Endothelial cell of umbilical vein (primary cell): ENCODE measurements at regions not wholly inside any gene's neighbourhood (a gene's known extent, or its start where the extent isn't known, plus 50 kb on each side); places are given as distances from the start of the nearest gene placed in this dataset.

ENCODE experiments used
- BruUV-seq: library from RNA; stranded (reverse); fragments of 400-500 nt; replicated peaks from 2 replicates; lab custom pipeline; 2021; lab: Mats Ljungman, UMichigan
- CTCF ChIA-PET: fragments of 300-600, 350-600 bp; sonication (Branson Sonifier 250); formaldehyde crosslinking; loops from one replicate; lab custom pipeline; 2021; ENCODE audit warnings: antibody characterized with exemption, inconsistent platforms; lab: Charles Lee
- POLR2A ChIA-PET: fragments of 300-600, 350-600 bp; sonication (Branson Sonifier 250); formaldehyde crosslinking; loops from one replicate; lab custom pipeline; 2021; ENCODE audit warnings: antibody characterized with exemption, inconsistent platforms; lab: Charles Lee
- DNase-seq: peaks from one replicate; pipeline ENCODE4 v3.0.0-alpha.2; 2011; ENCODE audit warnings: low read depth, low spot score
- FAIRE-seq: peaks from 2 replicates; lab custom pipeline; 2011; peaks lifted over from hg19 to GRCh38; lab: Jason Lieb, UNC
- H2AFZ ChIP-seq: 2 replicates; pipeline ENCODE4 v1.6.0; 2012; ENCODE audit warnings: low read depth, low read length, control low read depth, inconsistent platforms
- H3K27ac ChIP-seq: 2 replicates; pipeline ENCODE4 v1.5.1; 2011; ENCODE audit warnings: low read depth, mild to moderate bottlenecking, control low read depth, low read length, moderate library complexity; ENCODE audit not compliant: insufficient read depth
- H3K27me3 ChIP-seq, 2 experiments: 2 replicates each; pipeline versions ENCODE4 v1.6.0 to v1.6.1; 2011; ENCODE audit warnings: low read length in 2 of 2, mixed read lengths in 1 of 2; ENCODE audit not compliant: control insufficient read depth in 2 of 2, insufficient read depth in 2 of 2
- H3K36me3 ChIP-seq, 2 experiments: 2 replicates in 1 of 2; 3 replicates in 1 of 2; pipeline ENCODE4 v1.5.1; 2011; ENCODE audit warnings: low read length in 2 of 2, mild to moderate bottlenecking in 1 of 2, moderate library complexity in 1 of 2; ENCODE audit not compliant: control insufficient read depth in 2 of 2, insufficient read depth in 2 of 2; ENCODE audit errors: extremely low read depth in 1 of 2
- H3K4me1 ChIP-seq: 3 replicates; pipeline ENCODE4 v1.5.1; 2011; ENCODE audit warnings: mild to moderate bottlenecking, low read length; ENCODE audit not compliant: control insufficient read depth, insufficient read depth; ENCODE audit errors: extremely low read depth
- H3K4me2 ChIP-seq: 2 replicates; pipeline ENCODE4 v1.6.1; 2011; ENCODE audit warnings: low read length, control low read depth, mixed read lengths; ENCODE audit not compliant: insufficient read depth
- H3K4me3 ChIP-seq, 3 experiments: fragments of 200-600 bp in 1 of 3; sonication (generic), shearing (Covaris generic) in 1 of 3; replicated peaks in 1 of 3; 2 replicates each; pipeline ENCODE4 v1.5.1; 2011 to 2016; ENCODE audit warnings: control low read depth in 3 of 3, low read length in 3 of 3, mild to moderate bottlenecking in 2 of 3, inconsistent platforms in 1 of 3, low read depth in 1 of 3, moderate library complexity in 1 of 3; ENCODE audit not compliant: insufficient read depth in 1 of 3
- H3K79me2 ChIP-seq: 2 replicates; pipeline ENCODE4 v1.6.0; 2012; ENCODE audit warnings: low read length, inconsistent platforms; ENCODE audit not compliant: control insufficient read depth, insufficient read depth
- H3K9ac ChIP-seq: replicated peaks from 2 replicates; pipeline ENCODE3; 2011; ENCODE audit warnings: low read length, control low read depth; ENCODE audit not compliant: insufficient read depth; ENCODE audit errors: extremely low read depth
- H3K9me1 ChIP-seq: replicated peaks from 3 replicates; pipeline ENCODE4 v1.6.0; 2011; ENCODE audit warnings: mild to moderate bottlenecking, low read length; ENCODE audit not compliant: control insufficient read depth, insufficient read depth; ENCODE audit errors: extremely low read depth
- H3K9me3 ChIP-seq: replicated peaks from 2 replicates; pipeline ENCODE4 v1.5.1; 2012; ENCODE audit warnings: low read length, inconsistent platforms; ENCODE audit not compliant: control insufficient read depth, insufficient read depth
- H4K20me1 ChIP-seq: replicated peaks from 2 replicates; pipeline ENCODE3; 2011; ENCODE audit warnings: mild to moderate bottlenecking, low read length; ENCODE audit not compliant: control insufficient read depth, insufficient read depth; ENCODE audit errors: extremely low read depth
- CTCF ChIP-seq, 2 donors: IDR thresholded peaks; 1 replicate in 1 of 2; 2 replicates in 1 of 2; pipeline ENCODE4 v1.5.1; 2011; ENCODE audit warnings: low read length in 2 of 2, mild to moderate bottlenecking in 2 of 2, moderate library complexity in 2 of 2, control low read depth in 1 of 2, inconsistent platforms in 1 of 2, low read depth in 1 of 2; ENCODE audit not compliant: insufficient read depth in 1 of 2; ENCODE audit errors: extremely low read depth in 1 of 2
- EZH2 ChIP-seq: IDR thresholded peaks from 2 replicates; pipeline ENCODE4 v1.6.1; 2012; ENCODE audit warnings: borderline replicate concordance, low read depth, mild to moderate bottlenecking, moderate library complexity, low read length, inconsistent platforms; ENCODE audit not compliant: severe bottlenecking
- FOS ChIP-seq: IDR thresholded peaks from 2 replicates; pipeline ENCODE4 v1.6.1; 2011; ENCODE audit warnings: mild to moderate bottlenecking, low read length, moderate library complexity, borderline replicate concordance; ENCODE audit not compliant: insufficient read depth
- GATA2 ChIP-seq: IDR thresholded peaks from 2 replicates; pipeline ENCODE4 v1.7.0; 2011; ENCODE audit warnings: low read depth, mild to moderate bottlenecking, moderate library complexity, mixed read lengths, low read length; ENCODE audit not compliant: insufficient read length, insufficient read depth
- JUN ChIP-seq: IDR thresholded peaks from 2 replicates; pipeline ENCODE4 v1.6.1; 2011; ENCODE audit warnings: borderline replicate concordance, low read depth; ENCODE audit not compliant: insufficient read length, insufficient read depth
- MAX ChIP-seq: IDR thresholded peaks from 2 replicates; pipeline ENCODE4 v1.6.1; 2011; ENCODE audit not compliant: insufficient read depth, insufficient read length
- MYC ChIP-seq: IDR thresholded peaks from one replicate; pipeline ENCODE4 v1.6.1; 2011; ENCODE audit warnings: mild to moderate bottlenecking, low read depth, low read length
- POLR2A ChIP-seq: IDR thresholded peaks from 2 replicates; pipeline ENCODE4 v1.6.1; 2012; ENCODE audit warnings: low read depth, mild to moderate bottlenecking, control low read depth, low read length
- POLR2AphosphoS5 ChIP-seq: IDR thresholded peaks from 2 replicates; pipeline ENCODE4 v1.6.1; 2012; ENCODE audit warnings: low read depth, mild to moderate bottlenecking, control low read depth, low read length, moderate library complexity; ENCODE audit not compliant: insufficient read depth
- dilution Hi-C: fragments of 300-500 bp; cut with MboI; formaldehyde crosslinking; loops from one replicate; pipeline ENCODE4 v1.15.0; 2019; ENCODE audit warnings: low sequenced_read_pairs; ENCODE audit not compliant: extremely low pct_ligation_motif_present
- intact Hi-C: fragments of 100-400 bp; cut with micrococcal nuclease; formaldehyde crosslinking; loops from one replicate; pipeline ENCODE4 v1.10.0; 2022

GRCh38 chr1:63009421-63009820, 225.5 kb downstream of the ATG4C start:
- no peaks in the 10 kb centered on the region for H3K4me1 ChIP-seq
- H3K4me3 ChIP-seq, result no peak overlapping the region
- ChIA-PET CTCF (no interaction called here), POLR2A (no interaction called here)
- no peaks in the 10 kb centered on the region for H3K9me1 ChIP-seq
- no peaks in the 10 kb centered on the region for H3K9me3 ChIP-seq
- no peaks in the 10 kb centered on the region for H3K36me3 ChIP-seq
- no peak for DNase-seq
- H3K9ac ChIP-seq, result no peak overlapping the region
- no peak for FAIRE-seq
- H4K20me1 ChIP-seq, result no peaks in the 10 kb centered on the region
- no peaks in the 10 kb centered on the region for H3K79me2 ChIP-seq
- intact Hi-C loops (loop anchor here (10.0 kb wide), 1 partner anchor 545 kb away; no protein-coding TSS in a partner anchor), dilution Hi-C loops (no loop called here)
- TF ChIP-seq MYC (no peak), CTCF (IDR thresholded peaks at IDR 0.05; ENCODE audit: extremely low read depth in 1 of 2, insufficient read depth in 1 of 2, low read depth in 1 of 2, low read length in 2 of 2) (no peak), MAX (no peak)
- no peak overlapping the region for H3K4me2 ChIP-seq
- H3K27ac ChIP-seq, result no peak overlapping the region
- no TSS peak for BruUV-seq
- no peak overlapping the region for H2AFZ ChIP-seq
- H3K27me3 ChIP-seq, result no peaks in the 10 kb centered on the region

GRCh38 chr1:63010913-63011660, 227.2 kb downstream of the ATG4C start:
- Histone ChIP-seq H3K79me2 (no peaks in the 10 kb centered on the region), H3K36me3 (no peaks in the 10 kb centered on the region), H4K20me1 (no peaks in the 10 kb centered on the region), H3K9ac (no peak overlapping the region), H3K9me3 (no peaks in the 10 kb centered on the region), H3K4me2 (no peak overlapping the region), H3K27me3 (no peaks in the 10 kb centered on the region), H3K4me1 (no peaks in the 10 kb centered on the region), H2AFZ (no peak overlapping the region), H3K9me1 (no peaks in the 10 kb centered on the region), H3K27ac (no peak overlapping the region), H3K4me3 (no peak overlapping the region)
- DNase-seq (no peak), FAIRE-seq (no peak)
- ChIA-PET CTCF (no interaction called here), POLR2A (no interaction called here)
- dilution Hi-C loops, result no loop called here
- TF ChIP-seq CTCF (IDR thresholded peaks at IDR 0.05; ENCODE audit: extremely low read depth in 1 of 2, insufficient read depth in 1 of 2, low read depth in 1 of 2, low read length in 2 of 2), result no peak
- TF ChIP-seq FOS, result no peak
- TF ChIP-seq JUN, result no peak
- no peak for TF ChIP-seq GATA2
- no peak for TF ChIP-seq MYC
- no peak for TF ChIP-seq MAX
- no peak for TF ChIP-seq EZH2
- TF ChIP-seq POLR2A, result no peak
- TF ChIP-seq POLR2AphosphoS5, result no peak
- no TSS peak for BruUV-seq
- intact Hi-C loops, result no loop called here
